K562 (cell line): ENCODE measurements at regions not wholly inside any gene's neighbourhood (a gene's known extent, or its start where the extent isn't known, plus 50 kb on each side); places are given as distances from the start of the nearest gene placed in this dataset.

Experiments
- ATAC-seq: fragments of 200-7000 bp; cut with Tn5 transposase; 3 replicates; pipeline ENCODE4 v1.9.1; 2020; ENCODE audit warnings: moderate library complexity
- BruUV-seq: library from RNA; stranded (reverse); fragments of 400-500 nt; replicated peaks from 2 replicates; lab custom pipeline; 2021; lab: Mats Ljungman, UMichigan
- CTCF ChIA-PET: fragments of 300-600 bp; formaldehyde crosslinking; extraction: SDS; loops from one replicate; lab custom pipeline; 2021; ENCODE audit warnings: low intra/inter-chr PET ratio; lab: Yijun Ruan, JAX
- POLR2A ChIA-PET: fragments of 300-600, 350-650 bp; sonication (Branson Sonifier 250); formaldehyde crosslinking; extraction: SDS; loops from one replicate; lab custom pipeline; 2021; ENCODE audit warnings: antibody characterized with exemption, inconsistent platforms; lab: Yijun Ruan, JAX
- DNase-seq, 4 experiments: peaks; one replicate each; pipeline versions ENCODE4 v3.0.0 to v3.0.0-alpha.2; 2011 to 2018; ENCODE audit warnings: low spot score in 3 of 4, mixed read lengths in 3 of 4; ENCODE audit errors: extremely low read depth in 1 of 4
- FAIRE-seq: peaks from 2 replicates; lab custom pipeline; 2011; peaks lifted over from hg19 to GRCh38; lab: Jason Lieb, UNC
- H2AFZ ChIP-seq: 2 replicates; pipeline ENCODE4 v1.6.0; 2011; ENCODE audit warnings: low read depth, low read length, control low read depth, inconsistent platforms
- H3K27ac ChIP-seq: fragments of 200-600 bp; 3 replicates; pipeline ENCODE4 v1.8.0; 2011; ENCODE audit warnings: low read depth, mild to moderate bottlenecking, control low read depth, inconsistent platforms, low read length, moderate library complexity, mixed read lengths; ENCODE audit errors: extremely low read depth
- H3K27me3 ChIP-seq, 2 experiments: fragments of 300-600 bp in 1 of 2; 2 replicates in 1 of 2; 3 replicates in 1 of 2; pipeline versions ENCODE4 v1.6.0 to v1.8.0; 2011; ENCODE audit warnings: inconsistent platforms in 2 of 2, low read length in 2 of 2, mild to moderate bottlenecking in 1 of 2, mixed read lengths in 1 of 2, moderate library complexity in 1 of 2; ENCODE audit not compliant: control insufficient read depth in 2 of 2, insufficient read depth in 2 of 2
- H3K36me3 ChIP-seq: fragments of 300-600 bp; 3 replicates; pipeline ENCODE4 v1.8.0; 2011; ENCODE audit warnings: mild to moderate bottlenecking, low read length, inconsistent platforms; ENCODE audit not compliant: control insufficient read depth, insufficient read depth
- H3K4me1 ChIP-seq, 2 experiments: fragments of 200-600 bp in 1 of 2; replicated peaks in 1 of 2; 2 replicates in 1 of 2; 3 replicates in 1 of 2; pipeline versions ENCODE4 v1.5.1 to v1.8.0; 2011; ENCODE audit warnings: inconsistent platforms in 2 of 2, low read length in 2 of 2, mild to moderate bottlenecking in 1 of 2, mixed read lengths in 1 of 2, moderate library complexity in 1 of 2; ENCODE audit not compliant: control insufficient read depth in 2 of 2, insufficient read depth in 2 of 2
- H3K4me2 ChIP-seq: 2 replicates; pipeline ENCODE4 v1.6.1; 2011; ENCODE audit warnings: low read length, control low read depth, inconsistent platforms, mixed read lengths; ENCODE audit not compliant: insufficient read depth
- H3K4me3 ChIP-seq: fragments of 200-600 bp; sonication (generic), shearing (Covaris generic); 2 replicates; pipeline ENCODE4 v1.5.1; 2016; ENCODE audit warnings: control low read depth, inconsistent platforms
- H3K79me2 ChIP-seq: fragments of 200-600 bp; 3 replicates; pipeline ENCODE4 v1.8.0; 2011; ENCODE audit warnings: low read length, inconsistent platforms; ENCODE audit not compliant: control insufficient read depth, insufficient read depth
- H3K9ac ChIP-seq, 2 experiments: 2 replicates each; pipeline versions ENCODE4 v1.6.0 to v1.6.1; 2011; ENCODE audit warnings: low read depth in 2 of 2, low read length in 2 of 2, control low read depth in 1 of 2, inconsistent platforms in 1 of 2, mild to moderate bottlenecking in 1 of 2, mixed read lengths in 1 of 2; ENCODE audit not compliant: insufficient read depth in 1 of 2
- H3K9me1 ChIP-seq: one replicate; pipeline ENCODE4 v1.6.0; 2011; ENCODE audit warnings: inconsistent platforms, mild to moderate bottlenecking, low read length, moderate library complexity; ENCODE audit not compliant: control insufficient read depth, insufficient read depth
- H3K9me3 ChIP-seq: replicated peaks from 2 replicates; pipeline ENCODE4 v1.5.1; 2011; ENCODE audit warnings: low read depth, low read length, inconsistent platforms; ENCODE audit not compliant: control insufficient read depth, insufficient read depth
- H4K20me1 ChIP-seq: replicated peaks from 2 replicates; pipeline ENCODE4 v1.6.1; 2011; ENCODE audit warnings: low read length, inconsistent platforms, mixed read lengths; ENCODE audit not compliant: control insufficient read depth, insufficient read depth
- HINFP ChIP-seq: fragments of 450-650 bp; conservative IDR thresholded peaks from 2 replicates; pipeline ENCODE4 v1.6.1; 2016; ENCODE audit warnings: missing genetic modification characterization, low read depth, mild to moderate bottlenecking, control low read depth, missing compliant biosample characterization
- ZBTB7A ChIP-seq: IDR thresholded peaks from 2 replicates; pipeline ENCODE4 v1.6.1; 2011; ENCODE audit warnings: low read depth, mild to moderate bottlenecking, low read length, moderate library complexity, borderline replicate concordance; ENCODE audit not compliant: control insufficient read depth
- ZNF766 ChIP-seq: fragments of 200-800 bp; sonication (Bioruptor generic); conservative IDR thresholded peaks from 2 replicates; pipeline ENCODE4 v1.6.1; 2016; ENCODE audit warnings: missing genetic modification characterization, missing compliant biosample characterization
- WGBS: fragments of 100-300 bp; shearing (Covaris generic); methylation state at CpG from one replicate; pipeline ENCODE4 v1.1.6; 2016; ENCODE audit warnings: low coverage, mixed read lengths; ENCODE audit not compliant: insufficient coverage; ENCODE audit errors: missing lambda C conversion rate; 5-methylcytosine and 5-hydroxymethylcytosine counted together
- in situ Hi-C: fragments of 300-500 bp; cut with MboI; formaldehyde crosslinking; loops from 4 replicates; pipeline ENCODE4 v1.15.0; 2018; ENCODE audit warnings: inconsistent platforms, mixed read lengths
- intact Hi-C: fragments of 100-400 bp; cut with micrococcal nuclease; formaldehyde crosslinking; loops from 2 replicates; pipeline ENCODE4 v1.14.2; 2022

GRCh38 chr6:113491376-113491775 is 365.8 kb upstream of the MARCKS start (continued):
- no peak for TF ChIP-seq HINFP
- TF ChIP-seq, all 486 proteins: peak for 0

GRCh38 chr6:113493991-113494390 is 363.2 kb upstream of the MARCKS start:
- no peak overlapping the region for H2AFZ ChIP-seq
- TF ChIP-seq ZBTB7A (no peak), ZNF766 (no peak)
- no peaks in the 10 kb centered on the region for H3K79me2 ChIP-seq
- BruUV-seq: no TSS peak
- no peak overlapping the region for H3K27ac ChIP-seq
- ChIA-PET CTCF (no interaction called here), POLR2A (no interaction called here)
- ATAC-seq (no peak), DNase-seq (no peak), FAIRE-seq (no peak)
- no peaks in the 10 kb centered on the region for H3K4me1 ChIP-seq
- H3K9me3 ChIP-seq: no peaks in the 10 kb centered on the region
- in situ Hi-C loops: no loop called here
- no peaks in the 10 kb centered on the region for H3K36me3 ChIP-seq
- no peak overlapping the region for H3K9ac ChIP-seq
- 0% methylated on average over 2 of the region's 2 CpGs for WGBS
- H4K20me1 ChIP-seq: no peaks in the 10 kb centered on the region
- no peak overlapping the region for H3K4me2 ChIP-seq
- no peaks in the 10 kb centered on the region for H3K27me3 ChIP-seq
- intact Hi-C loops: no loop called here
- H3K4me3 ChIP-seq: no peak overlapping the region
- no peaks in the 10 kb centered on the region for H3K9me1 ChIP-seq
